GM03348 (cell line): ENCODE measurements at regions not wholly inside any gene's neighbourhood (a gene's known extent, or its start where the extent isn't known, plus 50 kb on each side); places are given as distances from the start of the nearest gene placed in this dataset.

Source experiments
- DNase-seq: peaks from one replicate; pipeline ENCODE4 v3.0.0; 2012; ENCODE audit warnings: low spot score

- DNase-seq = no peak
Measured at GRCh38 chr2:41913921-41914609, 133.8 kb upstream of the PKDCC start.

DNA sequence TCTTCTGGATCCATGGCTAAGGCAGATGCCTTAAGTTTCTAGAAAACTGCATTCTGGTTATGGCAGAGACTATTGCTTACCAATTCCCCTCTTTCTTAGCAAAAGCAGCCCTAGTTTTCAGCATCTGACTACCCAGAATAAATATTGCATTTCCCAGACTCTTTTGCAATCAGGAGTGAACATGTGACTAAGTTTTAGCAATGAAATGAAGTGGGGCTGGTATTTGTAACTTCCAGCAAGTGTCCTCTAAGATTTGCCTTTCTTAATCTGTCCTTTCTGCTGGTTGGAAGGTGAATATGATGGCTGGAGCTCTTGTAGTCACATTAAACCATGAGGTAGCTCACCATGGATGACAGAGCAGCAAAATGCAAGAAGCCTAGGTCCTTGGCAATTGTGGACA lies 132.9 kb upstream of the PKDCC start:
- DNase-seq = peak; percentile 19

DNA sequence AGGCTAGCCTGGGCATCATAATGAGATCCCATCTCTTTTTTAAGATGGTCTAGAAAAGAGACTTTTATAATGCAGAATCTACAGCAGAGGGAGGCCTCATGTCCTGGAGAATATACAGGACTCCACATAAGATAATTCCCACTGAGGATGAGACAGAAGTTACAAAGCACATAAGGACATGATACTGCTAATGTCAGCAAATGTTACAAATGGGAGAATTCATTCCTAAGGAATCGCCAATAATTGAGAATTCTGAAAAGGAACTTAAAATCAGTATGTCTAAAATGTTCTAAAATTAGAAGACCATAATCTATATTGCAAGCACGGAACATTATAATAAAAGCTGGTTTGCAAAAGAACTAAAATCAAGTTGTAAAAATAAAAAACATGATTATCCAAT lies 131.6 kb upstream of the PKDCC start:
- DNase-seq = no peak

DNA sequence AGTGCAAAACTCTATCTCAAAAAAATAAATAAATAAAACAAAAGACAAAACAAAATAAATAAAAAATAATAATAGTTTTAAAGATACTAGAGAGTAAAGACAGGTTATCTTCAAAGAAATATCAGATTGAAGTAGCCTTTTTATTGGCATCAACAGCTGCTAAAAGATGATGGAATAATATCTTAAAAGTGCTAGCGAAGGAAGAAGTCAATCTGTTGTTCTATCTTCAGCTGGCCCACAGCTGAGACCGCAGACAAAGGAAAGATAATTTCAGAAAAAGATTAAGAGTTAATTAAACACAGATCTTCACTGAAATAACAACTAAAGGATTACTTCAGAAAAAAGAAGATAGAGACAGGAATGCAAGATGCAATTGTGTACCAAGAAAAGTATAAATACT lies 130.2 kb upstream of the PKDCC start:
- DNase-seq = no peak

GRCh38 chr2:41919135-41919534 lies 128.7 kb upstream of the PKDCC start:
- no peak for DNase-seq

DNA sequence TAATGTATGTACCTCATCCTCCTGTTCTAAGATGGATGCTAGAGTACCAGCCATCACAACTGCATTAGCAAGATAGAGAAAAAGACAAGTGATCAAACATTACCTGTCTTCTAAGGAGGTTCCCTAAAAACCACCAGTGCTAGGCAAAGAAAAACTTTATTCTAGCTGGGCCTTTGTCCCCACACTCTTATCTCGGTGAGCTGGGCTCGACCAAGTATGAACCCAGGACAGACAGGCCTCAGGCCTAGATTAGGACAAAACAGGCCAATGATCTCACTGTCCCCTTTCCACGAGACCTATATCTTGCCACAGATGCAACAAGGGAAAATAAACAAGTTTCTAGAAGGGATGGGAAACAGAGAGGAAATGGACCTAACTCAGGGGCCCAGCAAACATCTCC lies 127.6 kb upstream of the PKDCC start:
- DNase-seq = no peak

DNA sequence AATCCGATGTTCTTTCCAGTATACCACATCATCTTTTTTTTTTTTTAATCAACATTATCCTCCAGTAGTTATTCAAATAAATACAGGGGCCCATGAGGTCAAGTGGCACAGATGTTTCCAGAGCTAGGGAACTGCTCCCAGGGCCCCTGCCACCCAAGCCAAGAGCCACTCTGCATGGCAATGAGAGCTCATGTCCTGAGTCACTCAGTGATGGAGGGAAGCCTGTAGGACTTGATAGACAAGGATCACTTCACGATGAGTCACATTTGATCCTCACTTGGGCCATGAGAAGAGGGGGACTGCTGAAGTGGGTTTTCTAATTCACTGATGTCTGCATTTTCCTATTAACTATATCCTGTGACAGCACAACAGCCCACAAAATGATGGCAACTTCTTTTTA lies 127.0 kb upstream of the PKDCC start:
- DNase-seq = no peak

DNA sequence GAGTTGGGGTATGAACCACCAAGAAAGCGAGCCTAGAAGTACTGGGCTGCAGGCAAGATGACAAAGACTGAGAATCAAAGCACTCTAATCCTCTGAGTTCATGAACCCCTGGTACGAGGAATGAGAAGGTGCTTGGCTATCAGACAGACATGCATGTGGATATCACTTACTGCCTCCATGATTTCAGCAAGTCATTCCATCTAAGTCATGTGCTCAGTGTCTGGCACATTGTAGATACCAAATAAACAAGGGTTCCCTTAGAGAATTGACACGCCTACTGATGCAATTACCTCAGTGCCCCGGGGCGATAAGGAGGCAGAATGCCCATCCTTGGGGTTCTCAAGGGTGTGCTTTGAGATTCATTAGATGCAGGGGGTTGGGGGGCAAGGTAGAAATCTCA lies 125.6 kb upstream of the PKDCC start:
- DNase-seq = no peak

DNA sequence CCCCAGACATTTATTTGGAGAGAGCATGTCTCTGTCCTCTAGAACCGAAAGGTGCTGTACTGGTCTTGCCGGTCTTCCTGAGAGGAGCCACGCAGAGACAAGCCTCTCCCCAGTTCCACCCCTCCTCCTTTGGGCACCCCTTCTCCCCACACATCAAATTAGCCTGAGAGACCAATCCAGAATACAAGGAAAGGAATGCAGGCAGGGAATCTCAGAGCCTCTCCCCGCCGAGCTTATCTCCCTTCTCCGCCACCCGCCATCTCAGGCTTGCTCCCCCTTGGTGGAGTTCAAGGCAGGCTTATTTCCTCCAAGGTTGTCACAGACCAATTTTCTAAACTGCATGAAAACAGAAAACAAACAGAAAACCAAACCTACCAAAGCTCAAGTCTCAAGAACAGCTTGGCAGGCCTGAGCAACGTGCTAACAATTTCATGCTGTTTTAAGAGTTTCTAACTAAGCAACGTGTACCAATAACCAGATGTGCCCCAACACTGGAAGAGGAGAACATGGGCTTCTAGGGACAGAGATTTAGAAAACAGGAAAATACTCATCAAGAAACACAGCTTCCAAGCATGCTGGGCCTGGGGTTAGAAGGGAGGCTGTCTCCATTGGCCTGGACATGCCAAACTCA lies 124.5 kb upstream of the PKDCC start:
- no peak for DNase-seq

- no peak for DNase-seq
Measured at GRCh38 chr2:41924024-41924423, 123.8 kb upstream of the PKDCC start.

DNA sequence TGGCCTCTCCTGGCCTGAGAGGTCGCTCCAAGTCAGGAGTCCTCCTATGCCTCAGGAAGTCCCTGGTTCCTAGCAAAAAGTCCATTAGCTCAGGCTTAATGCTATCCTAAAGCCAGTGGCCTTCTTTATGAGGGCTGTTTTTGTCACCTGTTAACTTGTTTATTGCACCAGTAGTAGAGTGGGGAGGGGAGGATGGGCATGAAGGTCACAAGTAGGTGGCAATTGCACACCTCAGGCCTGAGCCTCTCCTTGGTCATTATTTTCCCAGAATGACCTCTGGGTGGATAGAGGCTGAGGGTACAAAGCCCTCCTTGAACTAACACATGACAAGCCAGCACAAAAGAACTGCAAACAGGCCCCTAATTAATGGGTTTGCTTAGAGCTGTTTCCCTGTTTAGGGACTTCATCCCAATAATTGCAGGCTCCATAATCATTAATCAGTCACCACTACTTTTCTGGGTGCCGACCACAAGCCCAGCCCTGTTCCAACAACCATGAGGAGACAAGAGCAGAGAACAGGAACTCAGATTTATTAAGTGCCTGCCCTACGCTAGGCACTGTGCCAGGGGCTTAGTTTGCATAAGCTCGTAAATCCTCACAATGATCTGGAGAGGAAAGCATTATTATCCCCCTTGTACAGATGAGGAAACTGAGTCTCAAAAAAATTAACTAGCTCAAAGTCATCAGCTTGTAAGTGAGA lies 123.0 kb upstream of the PKDCC start:
- no peak for DNase-seq

DNA sequence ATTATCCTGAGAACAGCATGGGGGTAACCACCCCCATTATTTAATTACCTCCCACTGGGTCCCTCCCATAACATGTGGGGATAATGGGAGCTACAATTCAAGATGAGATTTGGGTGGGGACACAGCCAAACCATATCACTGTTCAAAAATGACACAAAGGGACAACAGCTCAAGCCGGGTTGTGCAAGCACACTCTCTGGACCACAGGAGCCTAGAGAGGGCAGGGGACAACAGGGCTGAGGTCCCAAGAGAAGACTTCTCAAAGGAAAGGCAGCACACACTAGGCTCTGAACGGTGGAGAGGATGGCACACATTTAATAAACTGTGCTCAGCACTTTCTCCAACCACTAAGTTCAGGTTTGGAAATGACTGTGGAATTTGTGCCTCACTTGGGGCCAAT lies 122.1 kb upstream of the PKDCC start:
- no peak for DNase-seq

DNA sequence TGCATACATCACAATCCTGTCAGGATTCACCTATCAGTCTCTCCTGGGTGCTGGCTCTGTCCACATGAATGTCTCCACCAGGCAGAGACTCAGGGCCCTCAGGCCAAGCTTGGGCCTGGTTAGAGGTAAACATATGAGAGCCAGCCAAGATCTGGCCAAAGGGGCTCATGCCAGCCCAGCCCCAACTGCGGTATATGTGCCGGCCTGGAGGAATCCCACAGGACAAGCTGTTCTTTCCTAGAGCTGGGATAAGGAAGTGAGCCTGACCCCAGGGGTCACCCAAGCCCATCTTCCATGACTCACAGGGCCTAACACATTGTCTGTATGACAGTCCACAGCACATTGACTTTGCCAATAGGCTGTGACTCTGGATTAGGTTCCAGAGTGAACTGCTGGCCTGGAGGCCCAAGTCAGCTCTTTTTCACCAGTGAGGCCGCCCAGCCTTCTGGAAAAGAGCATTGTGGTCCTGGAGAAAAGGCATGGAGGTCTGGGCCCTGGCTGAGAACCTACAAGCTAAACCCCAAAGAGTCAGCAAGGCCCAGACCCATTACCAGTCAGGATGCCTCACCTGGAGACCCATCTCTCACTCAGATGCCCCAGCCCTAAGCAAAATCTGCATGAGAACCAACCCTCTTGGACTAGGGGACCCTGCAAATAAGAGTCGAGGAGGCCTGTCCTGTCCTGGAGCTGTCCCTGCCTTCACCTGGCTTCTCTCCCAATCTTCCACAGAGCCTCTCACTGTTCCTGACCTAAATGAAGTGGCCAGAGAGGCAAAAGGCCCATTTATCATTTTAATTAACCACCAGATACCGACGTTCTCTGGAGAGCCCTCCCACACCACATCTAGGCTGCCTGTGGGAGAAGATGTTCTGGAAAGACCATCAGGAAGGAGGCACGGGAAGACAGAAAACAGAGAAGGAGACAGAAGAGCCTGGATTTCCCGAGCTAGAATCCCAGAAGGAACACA lies 120.9 kb upstream of the PKDCC start:
- no peak for DNase-seq

DNA sequence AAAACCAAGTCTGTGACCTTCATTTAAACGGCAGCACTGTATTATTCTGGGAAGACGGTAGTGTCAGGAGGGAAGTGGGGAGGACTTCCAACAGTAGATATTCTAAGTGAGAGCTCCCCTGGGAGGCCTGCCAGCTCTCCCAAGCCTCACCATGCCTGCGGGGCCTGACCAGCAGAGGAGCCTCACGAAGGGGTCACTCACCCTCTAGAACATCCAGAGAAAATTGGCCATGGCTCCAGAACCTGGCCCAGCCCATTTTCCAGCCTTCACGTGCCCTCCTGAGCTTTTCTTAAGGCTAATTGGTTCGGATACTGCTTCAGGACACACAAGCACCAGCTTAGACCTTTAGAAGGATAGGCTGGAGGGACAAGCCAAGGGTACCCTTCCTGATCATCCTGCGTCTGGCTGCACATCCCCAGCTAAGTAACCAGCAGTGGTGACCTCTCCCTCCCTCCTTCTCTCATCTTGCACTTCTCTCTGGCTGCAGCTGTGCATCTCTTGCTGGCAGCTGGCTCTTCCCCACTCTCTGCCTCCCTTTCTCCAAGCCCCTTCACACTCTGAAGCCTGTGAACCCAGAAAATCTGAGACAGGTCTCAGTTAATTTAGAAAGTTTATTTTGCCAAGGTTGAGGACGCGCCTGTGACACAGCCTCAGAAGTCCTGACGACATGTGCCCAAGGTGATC lies 120.1 kb upstream of the PKDCC start:
- no peak for DNase-seq

GRCh38 chr2:41928526-41928925 lies 119.3 kb upstream of the PKDCC start:
- peak; percentile 81 for DNase-seq

DNA sequence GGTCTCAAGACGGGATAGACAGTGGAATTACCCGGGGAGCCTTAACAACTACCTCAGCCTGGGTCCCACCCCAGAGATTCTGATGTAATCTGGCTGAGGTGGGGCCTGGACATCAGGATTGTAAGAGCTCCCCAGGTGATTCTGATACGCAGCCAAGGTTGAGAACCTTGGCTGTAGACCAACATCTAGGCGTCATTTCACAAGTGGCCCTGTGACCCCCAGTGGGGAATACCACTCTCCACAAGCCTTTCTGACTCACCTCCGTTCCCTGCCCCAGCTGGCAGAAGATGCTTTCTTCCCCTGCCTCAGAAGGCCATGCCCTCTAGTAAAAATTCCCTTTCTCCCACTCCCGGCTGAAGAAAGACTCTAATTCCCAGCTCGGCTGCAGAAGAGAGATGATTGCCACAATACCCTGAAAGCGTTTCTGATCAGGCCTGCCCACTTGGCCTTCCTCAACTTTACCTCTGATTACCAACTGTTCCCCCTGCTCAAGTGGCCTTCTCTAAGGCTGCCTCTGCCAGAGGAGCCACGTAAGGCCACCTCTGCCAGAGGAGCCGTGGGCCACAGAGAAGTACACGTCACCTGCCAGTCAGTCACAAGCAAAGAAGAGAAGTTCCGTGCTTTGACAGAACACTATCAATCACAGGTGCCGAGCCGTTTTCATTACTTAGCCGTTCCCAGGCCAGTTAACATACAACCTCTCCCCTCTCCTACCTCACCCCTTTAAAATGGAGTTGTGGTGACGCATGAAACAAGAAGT lies 116.8 kb upstream of the PKDCC start:
- no peak for DNase-seq

GRCh38 chr2:41932241-41933045 lies 115.4 kb upstream of the PKDCC start:
- peak; percentile 77 for DNase-seq

DNA sequence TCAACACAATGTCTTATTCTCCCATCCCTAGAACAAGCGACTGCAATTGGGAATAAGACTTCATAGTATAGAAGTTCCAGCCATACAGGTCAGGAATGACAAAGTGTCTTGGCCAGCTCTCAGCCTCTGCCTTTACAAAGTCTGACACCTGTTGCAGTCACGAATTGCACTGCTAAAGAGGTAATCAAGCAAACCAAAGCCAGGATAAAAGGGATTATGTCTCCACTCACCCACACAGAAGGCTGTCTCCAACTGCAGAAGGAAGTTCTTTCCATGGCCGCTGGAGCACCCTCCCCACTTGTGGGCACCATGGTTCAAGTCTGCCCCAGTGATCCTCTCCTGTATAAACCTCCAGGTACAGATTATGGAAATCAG lies 114.8 kb upstream of the PKDCC start:
- DNase-seq = no peak

DNA sequence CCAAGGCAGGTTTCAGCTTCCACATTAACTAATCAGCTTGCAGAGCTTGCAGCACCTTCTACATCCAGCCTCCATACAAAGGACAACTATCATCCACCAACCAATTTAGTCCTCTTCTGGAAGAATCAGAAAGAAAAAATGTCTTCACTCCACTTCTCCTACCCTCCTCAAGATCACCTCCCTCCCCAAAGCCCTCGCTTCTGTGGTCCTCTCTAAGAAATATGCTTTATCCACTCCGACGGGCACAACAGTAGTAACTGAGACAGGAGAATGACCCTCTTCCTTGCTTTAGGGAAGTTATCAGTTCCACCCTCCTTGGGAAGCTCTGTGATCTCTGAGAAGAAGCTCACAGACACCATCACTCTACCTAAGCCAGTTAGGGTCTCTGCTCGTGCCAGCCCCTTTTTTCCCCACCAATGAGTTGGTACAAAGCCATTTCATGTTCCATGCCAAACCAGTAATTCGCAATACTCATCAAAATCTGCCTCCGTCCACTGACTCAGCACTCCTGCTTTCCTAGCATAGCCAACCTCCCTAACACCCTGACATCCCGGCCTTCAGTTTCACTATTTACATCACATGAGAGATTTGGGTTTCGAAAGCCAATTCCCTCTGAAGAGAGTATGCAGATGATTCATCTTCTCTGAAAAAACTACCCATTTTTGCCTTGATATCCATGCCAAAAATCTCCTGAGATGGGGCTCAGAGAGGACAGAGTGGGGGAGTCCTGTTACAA lies 114.1 kb upstream of the PKDCC start:
- peak; percentile 89 for DNase-seq
